Fibroblast of skin of left quadriceps (primary cell): ENCODE measurements at regions not wholly inside any gene's neighbourhood (a gene's known extent, or its start where the extent isn't known, plus 50 kb on each side); places are given as distances from the start of the nearest gene placed in this dataset.

Source experiments
- DNase-seq, 2 experiments: peaks; one replicate each; pipeline ENCODE4 v3.0.0-alpha.2; 2013; ENCODE audit warnings: low read depth in 2 of 2

- no peak for DNase-seq
These were observed 1497.7 kb downstream of the TBC1D22A start for GRCh38 chr22:48259991-48260670.

GRCh38 chr22:48258811-48259210, 1496.4 kb downstream of the TBC1D22A start:
- DNase-seq, result no peak

- DNase-seq, result no peak
These were observed 1495.7 kb downstream of the TBC1D22A start for GRCh38 chr22:48258064-48258701.

GRCh38 chr22:48257685-48258055, 1495.2 kb downstream of the TBC1D22A start:
- DNase-seq, result no peak

GRCh38 chr22:48256776-48257684, 1494.6 kb downstream of the TBC1D22A start:
- DNase-seq, result no peak

GRCh38 chr22:48256041-48256739, 1493.7 kb downstream of the TBC1D22A start:
- no peak for DNase-seq

- DNase-seq, result no peak
These were observed 1491.9 kb downstream of the TBC1D22A start for GRCh38 chr22:48254311-48254873.

GRCh38 chr22:48253573-48253972, 1491.1 kb downstream of the TBC1D22A start:
- no peak for DNase-seq

- no peak for DNase-seq
These were observed 1490.7 kb downstream of the TBC1D22A start for GRCh38 chr22:48253136-48253535.

GRCh38 chr22:48251629-48252028, 1489.2 kb downstream of the TBC1D22A start:
- no peak for DNase-seq

GRCh38 chr22:48250937-48251530, 1488.6 kb downstream of the TBC1D22A start:
- DNase-seq, result no peak

GRCh38 chr22:48250286-48250895, 1487.9 kb downstream of the TBC1D22A start:
- no peak for DNase-seq

GRCh38 chr22:48249713-48250268, 1487.3 kb downstream of the TBC1D22A start:
- no peak for DNase-seq

- DNase-seq, result no peak
These were observed 1486.5 kb downstream of the TBC1D22A start for GRCh38 chr22:48248901-48249455.

- DNase-seq, result no peak
These were observed 1485.4 kb downstream of the TBC1D22A start for GRCh38 chr22:48247829-48248228.

GRCh38 chr22:48245196-48245485, 1482.7 kb downstream of the TBC1D22A start:
- no peak for DNase-seq

GRCh38 chr22:48244388-48245195, 1482.1 kb downstream of the TBC1D22A start:
- DNase-seq, result no peak

GRCh38 chr22:48242461-48242864, 1480.0 kb downstream of the TBC1D22A start:
- no peak for DNase-seq

GRCh38 chr22:48241658-48242057, 1479.2 kb downstream of the TBC1D22A start:
- DNase-seq, result no peak

GRCh38 chr22:48240935-48241230, 1478.4 kb downstream of the TBC1D22A start:
- DNase-seq, result no peak
